Kidney glomerular epithelial cell (primary cell): ENCODE measurements at regions not wholly inside any gene's neighbourhood (a gene's known extent, or its start where the extent isn't known, plus 50 kb on each side); places are given as distances from the start of the nearest gene placed in this dataset.

Experiments
- DNase-seq: peaks from one replicate; lab custom pipeline; 2025; lab: John Stamatoyannopoulos, UW

DNA sequence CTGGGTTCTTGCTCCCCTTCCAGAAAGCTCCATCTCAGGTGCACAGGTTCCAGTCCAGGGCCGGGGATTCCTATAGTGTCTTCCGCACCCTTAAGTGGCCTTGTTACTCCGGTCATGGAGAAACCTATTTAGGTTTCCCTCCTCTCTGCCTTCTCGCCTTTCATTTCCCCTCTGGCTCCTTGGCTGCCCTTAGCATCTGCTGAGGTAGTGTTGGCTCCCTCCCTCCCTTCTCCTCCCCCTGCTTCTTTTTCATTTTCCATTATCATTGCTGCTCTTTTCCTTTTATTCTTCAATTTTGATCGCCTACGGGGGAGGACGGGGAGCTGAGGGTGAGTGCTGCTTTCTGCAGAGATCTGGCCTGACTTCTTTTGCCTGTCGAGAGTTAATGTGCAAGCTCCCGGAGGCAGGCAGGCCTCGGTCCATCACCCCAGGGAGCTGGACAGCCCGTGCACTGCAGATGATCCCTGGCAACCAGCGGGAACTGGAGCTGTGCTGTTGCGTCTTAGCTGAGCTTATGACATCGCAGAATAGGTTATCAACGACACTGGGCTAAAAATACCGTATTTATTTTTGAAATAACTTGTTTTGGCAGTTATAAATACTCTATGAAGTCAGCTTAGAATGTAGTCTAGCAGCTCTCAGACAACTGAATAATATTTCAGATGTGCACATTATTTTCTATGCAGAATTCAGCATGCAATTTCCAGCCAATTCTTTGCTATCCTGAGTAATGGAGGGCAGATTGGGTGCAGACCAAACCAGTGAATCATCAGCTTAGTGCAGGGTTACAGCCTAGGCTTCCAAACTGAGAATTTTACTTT is 141.9 kb downstream of the SLC4A3 start:
- DNase-seq = no peak

DNA sequence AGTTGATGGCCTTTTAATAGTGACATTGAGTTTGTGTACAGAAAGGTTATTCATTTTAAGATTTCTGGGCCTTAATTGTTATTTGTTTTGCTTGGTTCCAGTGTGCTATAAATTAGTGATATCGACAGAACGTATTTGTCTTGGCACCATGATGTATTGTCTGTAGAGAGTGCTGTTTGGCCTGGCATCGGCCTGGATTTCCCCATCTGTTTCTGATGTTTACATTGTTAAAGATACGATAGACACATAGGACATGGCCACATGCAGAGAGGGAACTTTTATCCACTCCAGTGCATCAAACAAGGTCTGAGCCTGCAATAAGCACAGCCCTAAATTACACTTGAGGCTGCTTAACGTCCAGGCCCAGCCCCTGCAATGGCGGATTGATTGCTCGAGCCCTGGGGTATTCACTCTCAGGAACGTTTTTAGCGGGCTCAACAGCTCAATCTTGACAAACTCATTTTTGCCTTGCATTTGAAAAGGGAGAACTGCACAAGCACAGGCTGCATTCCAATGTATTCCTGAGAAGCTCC is 144.7 kb downstream of the SLC4A3 start:
- no peak for DNase-seq

DNA sequence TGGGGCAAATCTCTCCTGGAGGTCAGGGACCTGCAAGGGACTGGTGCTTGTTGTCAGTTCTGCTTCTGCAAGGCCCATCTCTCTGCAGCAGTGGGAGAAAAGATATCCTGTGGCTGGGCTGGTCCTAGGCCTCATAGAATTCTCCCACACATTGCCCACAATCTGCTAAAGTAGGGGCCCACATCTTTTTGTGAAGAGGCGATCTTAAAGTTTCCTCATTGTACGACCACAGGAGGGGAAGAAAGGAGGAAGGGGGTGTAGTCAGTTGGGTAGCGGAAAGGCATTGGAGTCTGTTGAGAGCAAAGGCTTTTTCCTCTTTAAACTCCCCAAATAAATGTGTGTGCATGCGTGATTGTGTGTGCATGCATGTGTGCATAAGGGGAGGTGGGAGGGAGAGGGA is 145.3 kb downstream of the SLC4A3 start:
- no peak for DNase-seq

DNA sequence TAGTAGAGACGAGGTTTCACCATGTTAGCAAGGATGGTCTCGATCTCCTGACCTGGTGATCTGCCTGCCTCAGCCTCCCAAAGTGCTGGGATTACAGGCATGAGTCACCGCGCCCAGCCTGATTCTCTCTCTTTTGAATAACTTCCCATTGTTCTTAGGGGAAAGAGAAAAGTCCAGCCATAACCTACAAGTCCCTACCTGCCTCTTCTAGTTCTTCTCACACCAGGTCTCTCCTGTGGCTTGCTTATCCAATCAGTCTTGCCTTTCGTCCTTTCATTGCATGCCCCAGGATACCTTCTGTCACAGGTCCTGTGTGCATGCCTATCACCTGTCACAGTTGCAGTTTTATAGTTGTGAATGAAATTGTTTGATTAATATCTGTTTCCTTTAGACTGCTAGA is 148.1 kb downstream of the SLC4A3 start:
- DNase-seq = no peak

DNA sequence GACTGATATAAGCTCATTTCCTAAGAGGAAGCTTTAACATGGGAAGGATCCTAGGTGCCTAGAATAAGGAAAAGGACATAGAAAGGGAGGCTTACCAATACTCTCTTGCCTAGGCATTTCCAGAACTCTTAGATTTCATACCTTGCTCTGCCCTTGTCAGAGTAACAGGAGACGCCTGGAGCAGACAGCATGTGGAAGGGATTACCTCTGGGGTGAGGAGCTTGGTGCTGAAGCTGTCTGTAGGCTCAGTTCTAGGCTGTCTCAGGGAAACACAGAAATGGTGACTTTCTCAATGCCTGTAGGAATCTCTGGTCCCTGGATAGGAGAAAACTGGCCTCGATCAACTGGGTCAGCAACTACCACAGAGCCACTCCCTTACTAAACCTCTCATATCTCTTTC is 150.0 kb downstream of the SLC4A3 start:
- no peak for DNase-seq

DNA sequence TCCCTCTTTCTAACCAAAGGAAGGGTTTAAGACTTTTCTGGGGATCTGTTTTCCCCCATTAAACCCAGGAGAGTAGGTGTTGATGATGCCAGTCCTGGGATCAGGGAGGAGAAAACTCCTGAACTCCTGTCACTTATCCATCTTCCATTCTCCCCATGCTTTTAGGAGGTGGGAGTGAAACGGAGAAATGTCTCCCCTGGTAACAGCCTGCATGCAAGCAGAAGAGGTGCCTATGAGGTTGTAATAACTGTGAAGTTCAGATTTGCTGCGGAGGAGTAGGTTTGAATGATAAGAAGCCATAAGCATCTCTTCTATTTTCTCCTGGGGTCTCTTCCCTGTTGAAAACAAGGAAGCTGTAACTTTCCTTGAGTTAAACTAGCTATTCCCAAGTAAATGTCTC is 150.8 kb downstream of the SLC4A3 start:
- DNase-seq = no peak

DNA sequence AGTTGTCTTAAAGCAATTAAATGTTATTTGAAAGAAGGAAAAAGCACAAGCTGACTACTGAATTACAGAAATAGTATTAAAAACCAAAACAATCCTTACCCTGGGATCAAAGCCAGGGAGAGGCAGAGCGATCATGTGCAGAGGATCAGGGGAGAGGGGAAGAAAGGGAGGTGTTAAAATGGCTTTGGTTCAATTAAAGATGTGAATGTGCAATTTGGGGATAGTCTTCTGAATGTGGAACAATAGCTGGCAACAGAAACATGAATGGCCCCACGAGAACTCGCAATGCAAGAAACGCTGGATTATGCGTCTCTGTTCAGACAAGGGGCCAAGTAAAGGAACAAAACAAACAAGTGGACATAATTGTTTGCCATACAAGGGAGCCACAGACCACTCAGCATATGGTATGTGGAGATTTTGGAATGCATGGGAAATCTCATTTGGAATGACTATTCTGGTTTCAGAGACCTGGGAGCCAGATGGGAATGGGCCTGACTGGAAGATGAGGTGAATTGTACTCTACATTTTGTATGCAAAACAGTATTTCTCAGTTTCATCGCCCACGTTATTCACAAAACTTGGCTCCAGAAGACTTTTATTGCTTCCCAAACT is 155.4 kb downstream of the SLC4A3 start:
- no peak for DNase-seq

DNA sequence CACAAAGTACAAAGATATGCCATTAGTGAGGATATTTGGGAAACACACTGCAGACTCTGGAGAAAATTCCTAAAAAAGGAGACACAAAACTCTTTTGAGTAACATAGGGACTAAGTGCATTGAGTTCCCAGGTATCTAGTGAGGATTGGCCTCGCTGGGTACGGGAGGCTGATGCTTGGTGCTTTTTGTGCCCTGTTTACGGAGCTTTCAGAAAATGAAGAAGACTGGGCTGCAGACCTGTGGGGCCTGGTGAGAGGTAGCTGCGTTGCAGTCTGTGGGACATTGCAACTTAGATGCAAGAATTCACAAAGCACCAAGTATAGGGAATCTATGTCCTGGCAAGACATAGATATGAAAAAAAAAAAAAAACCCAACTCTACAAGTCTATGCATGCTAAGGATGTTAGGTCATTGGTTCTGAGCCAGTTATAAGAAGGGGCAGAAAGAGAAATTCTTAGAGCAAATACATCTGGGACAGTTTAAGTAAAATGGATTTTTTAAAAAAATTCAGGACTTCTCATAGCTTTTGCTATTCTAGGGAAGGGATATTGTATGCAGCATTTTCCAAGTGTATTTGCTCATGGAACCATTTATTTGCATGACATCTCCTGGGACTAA is 156.0 kb downstream of the SLC4A3 start:
- no peak for DNase-seq

DNA sequence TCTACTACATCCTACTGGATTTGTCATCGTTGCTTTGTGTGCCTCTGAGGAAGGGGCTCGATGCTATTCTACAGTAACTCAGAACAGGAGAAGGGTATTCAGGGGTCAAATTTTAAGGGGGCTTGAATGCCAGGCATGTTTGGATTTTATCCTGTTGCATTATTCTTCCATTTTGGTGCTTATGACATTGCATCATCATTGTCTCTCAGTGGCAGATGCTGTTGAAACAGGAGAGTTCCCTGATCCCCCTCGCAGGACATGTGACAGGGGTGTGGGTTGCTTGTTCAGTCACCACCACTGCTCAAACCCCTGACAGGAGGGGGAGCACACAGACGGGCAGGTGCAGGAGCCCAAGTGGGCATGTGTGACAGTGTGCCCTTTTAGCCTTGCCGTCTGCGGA is 156.7 kb downstream of the SLC4A3 start:
- no peak for DNase-seq

DNA sequence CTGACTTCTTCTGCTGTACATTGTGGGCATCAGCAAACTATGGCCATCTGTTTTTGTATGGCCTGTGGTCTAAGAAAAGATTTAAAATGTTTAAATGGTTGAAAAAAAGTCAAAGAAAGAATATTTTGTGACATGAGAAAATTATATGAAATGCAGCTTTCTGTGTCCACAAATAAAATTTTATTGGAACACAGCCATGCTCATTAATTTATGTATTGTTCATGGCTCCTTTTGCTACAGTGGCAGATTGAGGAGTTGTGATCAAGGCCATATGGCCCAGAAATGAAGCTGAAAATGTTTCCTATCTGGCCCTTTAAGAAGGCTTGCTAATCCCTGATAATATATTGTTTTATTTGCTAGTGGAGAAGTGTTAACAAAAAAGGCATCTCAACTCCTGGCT is 162.0 kb downstream of the SLC4A3 start:
- no peak for DNase-seq

DNA sequence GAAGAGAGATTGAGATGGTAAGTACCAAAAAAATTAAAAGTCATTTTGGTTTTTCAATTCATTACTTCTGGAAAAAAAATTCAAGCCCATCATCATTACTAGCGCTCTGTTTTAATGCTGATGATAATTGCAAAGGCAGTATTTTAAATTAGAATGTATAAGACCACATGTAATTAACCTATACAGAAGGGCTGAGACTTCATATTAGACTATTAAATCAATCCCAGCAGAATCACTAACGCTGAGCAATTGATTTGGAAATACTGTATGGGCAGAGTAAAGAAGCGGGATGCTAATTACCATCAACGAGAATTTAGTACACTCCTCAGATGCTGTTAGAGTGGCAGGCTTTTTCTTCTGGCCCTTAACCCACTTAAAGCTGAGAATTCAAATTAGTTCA is 165.0 kb downstream of the SLC4A3 start:
- DNase-seq = no peak

DNA sequence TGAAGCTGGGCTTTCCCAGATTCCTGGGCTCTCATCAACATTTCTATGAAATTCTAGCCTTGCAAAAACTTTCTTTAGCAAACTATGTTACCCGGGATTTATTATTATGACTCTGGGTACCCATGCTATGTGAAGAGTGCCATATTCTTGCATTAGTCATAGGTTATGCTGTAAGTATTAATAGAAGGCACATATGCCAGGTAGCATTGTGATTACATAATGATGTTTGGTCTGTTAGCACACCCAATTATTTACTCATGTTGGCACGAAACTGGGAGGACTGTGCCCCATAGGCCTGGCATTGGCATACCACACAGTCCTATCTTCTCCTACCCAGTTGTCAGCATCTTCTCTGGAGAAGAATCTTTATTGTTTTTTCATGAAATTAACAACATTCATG is 171.0 kb downstream of the SLC4A3 start:
- DNase-seq = no peak

DNA sequence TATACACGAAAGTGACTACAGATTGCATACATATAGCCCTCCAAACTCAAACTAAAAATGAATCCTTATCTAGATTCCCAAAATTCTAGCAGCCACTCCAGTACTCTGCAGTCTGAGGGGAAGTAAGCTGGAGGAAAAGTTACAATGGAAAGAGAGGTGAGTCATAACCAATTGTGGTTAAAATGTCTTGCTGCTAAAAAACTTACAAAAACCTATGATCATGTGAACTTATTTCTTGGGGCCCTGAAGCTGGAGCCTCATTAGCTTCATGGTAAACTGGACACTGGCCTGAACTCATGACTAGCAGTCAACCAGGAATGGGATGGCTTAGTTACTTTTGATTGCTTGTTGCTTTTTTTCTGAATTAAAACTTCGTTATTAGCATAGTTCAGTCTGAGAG is 175.9 kb downstream of the SLC4A3 start:
- no peak for DNase-seq

DNA sequence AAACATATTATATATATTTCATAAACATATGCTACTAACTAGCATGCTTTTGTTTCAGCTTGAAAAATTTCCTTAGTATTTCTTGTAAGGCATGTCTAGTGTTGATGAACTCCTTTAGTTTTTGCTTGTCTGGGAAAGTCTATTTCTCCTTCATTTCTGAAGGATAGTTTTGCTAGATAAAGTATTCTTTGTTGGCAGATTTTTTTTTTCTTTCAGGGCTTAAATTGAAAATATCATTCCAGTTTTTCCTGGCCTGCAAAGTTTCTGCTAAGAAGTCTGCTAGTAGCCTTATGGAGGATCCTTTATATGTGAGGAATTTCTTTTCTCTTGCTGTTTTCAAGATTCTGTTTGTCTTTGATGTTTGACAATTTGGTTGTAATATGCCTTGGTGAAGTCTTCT is 183.5 kb downstream of the SLC4A3 start:
- no peak for DNase-seq

DNA sequence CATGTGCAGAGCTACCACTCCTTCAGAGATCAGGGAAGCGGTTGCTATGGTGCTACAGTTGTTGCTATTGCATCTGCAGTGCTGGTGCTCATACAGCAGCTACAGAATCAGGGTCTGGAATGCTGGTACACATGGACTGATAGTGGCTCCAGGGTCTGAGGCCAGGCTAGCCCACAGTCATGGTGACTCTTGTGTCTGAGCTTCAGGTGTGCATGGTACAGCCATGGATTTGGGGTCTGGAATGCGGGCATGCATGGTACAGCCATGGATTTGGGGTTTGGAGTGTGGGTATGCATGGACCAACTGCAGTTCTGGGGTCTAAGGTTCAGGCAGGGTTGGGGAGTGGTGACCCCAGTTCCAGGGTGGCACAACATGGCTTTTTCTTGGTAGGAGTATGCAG is 185.2 kb downstream of the SLC4A3 start:
- DNase-seq = no peak

DNA sequence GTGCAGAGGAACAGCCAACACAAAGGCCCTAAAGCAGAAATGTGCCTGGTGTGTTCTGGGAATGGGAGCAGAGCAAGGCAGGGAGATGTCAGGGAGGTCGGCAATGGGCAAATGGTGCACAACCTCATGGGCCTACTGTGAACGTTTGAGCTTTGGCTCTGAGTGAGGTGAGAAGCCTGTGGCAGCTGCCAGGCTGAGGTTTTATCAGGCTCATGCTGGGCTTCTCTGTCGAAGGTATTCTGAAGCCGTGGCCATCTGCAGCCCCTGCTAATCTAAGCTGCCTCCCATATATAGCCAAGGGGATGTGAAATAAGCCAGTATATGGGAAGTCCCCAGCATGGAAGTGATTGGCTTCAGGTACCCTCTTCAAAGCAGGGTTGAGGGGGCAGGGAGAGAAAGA is 193.3 kb downstream of the SLC4A3 start:
- no peak for DNase-seq

DNA sequence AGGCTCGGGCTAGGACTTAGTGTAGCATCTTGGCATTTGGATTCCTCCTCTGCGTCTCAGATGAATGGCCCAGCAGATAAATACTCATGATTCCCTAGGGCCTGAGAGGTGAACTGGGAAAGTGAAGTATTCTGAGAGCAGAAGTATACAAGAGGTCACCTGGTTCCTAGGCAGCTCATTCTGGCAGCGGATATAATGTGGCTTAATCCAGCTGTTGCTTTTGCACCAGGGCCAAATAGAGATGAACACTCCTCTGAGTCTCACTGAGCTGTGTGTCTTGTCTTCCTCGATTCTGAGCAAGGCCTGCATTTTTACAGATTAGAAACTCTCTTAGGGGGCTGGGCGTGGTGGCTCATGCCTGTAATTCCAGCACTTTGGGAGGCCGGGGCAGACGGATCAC is 196.1 kb downstream of the SLC4A3 start:
- DNase-seq = no peak

DNA sequence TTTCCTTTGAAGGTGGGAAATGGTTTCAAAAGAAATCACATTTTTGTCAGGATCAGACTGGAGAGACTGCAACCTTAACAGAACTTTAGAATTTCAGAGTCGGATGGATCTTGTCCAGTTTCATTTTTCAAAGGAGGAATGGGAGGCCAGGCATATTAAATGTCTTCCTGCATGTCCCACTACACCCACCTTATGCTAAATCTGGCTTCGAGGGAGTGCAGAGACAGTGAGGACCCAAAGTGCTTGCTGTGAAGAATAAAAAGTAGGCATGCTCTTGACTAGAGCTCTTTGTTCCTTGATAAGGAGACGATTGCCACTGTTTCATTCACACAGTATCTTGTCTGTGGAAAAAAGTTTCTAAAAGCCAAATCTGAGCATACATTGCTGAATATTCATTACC is 197.6 kb downstream of the SLC4A3 start:
- DNase-seq = no peak

DNA sequence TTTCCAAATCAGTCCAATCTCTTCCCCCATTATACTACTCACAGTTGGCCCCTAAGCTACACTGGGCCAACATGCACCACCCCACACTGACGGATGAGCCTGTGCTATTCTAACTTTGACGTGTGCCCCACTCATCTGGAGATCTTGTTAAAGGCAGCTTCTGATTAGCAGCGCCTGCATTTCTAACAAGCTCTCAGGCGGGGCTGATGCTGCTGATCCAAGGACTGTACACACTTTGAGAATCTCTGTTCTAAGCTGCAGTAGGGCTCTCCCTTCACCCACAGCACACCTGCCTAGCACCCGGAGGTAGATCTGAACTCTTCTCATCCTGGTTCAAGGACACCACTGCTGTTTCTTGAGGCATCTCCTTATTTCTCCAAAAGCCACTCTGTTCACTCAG is 200.7 kb downstream of the SLC4A3 start:
- DNase-seq = no peak

DNA sequence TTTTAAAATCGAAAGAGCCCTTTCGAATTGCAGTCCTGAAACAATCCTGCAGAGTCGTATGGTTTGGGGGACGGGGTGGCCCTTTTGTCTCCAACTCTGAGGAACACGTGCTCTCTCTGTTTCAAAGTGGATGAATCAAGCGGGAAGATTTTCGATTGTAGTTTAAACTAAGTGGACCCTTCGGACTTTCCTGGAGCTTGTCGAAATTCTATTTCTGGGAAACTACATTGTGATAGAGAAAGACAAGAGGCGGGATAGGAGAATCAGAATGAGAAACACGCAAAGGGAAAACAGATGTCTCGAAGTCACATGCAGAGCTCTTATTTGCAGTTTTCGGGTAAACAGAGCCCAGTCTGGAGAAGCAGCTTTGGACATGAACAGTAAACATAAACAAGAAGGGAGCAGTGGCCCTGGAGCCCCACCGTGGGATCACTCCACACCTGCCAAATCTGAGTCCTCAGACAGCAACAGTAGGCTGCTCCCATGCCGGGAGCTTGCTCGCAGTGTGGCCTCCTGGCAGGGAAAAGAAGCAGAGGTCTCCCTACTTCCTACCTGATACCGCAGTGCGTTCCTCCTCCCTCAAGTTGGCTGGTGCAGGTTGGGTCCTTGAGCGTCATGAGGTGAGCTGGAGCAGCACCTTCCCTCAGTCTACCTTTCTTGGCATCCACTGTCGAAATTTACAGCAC is 202.4 kb downstream of the SLC4A3 start:
- no peak for DNase-seq

DNA sequence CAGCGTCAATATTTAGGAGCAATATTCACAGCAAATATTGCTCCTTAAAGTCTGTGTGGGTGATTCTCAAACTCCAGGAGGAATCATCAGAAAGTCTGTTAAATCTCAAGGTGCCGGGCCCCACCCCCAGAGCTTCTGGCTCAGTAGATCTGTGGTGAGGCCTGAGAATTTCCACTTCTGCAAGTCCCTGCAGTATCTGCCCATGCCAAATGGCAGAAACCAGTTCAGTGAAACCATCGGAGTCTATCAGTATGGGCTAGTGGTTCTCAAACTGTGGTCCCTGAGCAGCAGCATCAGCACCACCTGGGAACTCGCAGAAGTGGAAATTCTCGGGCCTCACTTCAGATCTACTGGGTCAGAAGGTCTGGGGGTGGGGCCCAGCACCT is 202.9 kb downstream of the SLC4A3 start:
- DNase-seq = no peak

DNA sequence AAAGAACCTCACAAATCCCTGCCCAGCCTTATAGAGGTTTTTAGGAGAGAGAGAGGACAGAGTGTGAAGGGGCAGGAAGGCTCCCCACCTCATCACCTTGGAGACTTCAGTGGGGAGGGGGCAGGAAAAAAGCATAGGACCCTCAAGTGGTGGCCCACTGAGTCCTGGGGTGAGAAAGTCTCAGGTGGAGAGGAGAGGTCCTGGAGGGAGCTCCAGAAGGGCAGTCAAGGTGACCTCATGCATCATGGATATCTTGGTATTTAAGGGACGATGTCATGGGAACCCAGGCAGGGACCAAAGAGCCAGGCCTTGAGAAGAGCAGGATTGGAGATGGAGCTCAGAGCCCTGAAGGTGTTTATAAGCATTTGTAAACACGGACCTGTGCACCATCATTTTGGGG is 204.5 kb downstream of the SLC4A3 start:
- DNase-seq = no peak

DNA sequence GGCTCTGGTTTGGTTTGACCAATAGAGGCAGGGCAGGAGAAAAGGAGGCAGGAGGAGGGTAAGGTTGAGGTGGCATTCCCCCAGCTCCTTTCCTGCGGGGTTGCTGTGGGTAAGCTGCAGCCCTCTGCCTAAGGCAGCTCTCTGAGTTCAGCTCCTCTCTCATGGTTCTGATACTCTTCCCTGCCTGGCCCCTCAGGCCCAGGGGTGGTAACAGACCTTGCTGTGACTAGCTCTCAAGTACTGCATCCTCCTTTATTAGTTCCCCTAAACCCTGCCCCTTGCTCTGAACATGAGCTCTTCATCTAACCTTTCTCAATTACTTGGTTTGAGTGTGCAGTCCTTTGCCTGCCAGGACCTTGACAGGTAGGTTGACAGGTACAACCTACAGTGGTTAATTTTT is 205.5 kb downstream of the SLC4A3 start:
- no peak for DNase-seq
